HG03469 (cell line): ENCODE measurements at regions not wholly inside any gene's neighbourhood (a gene's known extent, or its start where the extent isn't known, plus 50 kb on each side); places are given as distances from the start of the nearest gene placed in this dataset.
"Not testable (repeated sequence)": the region's sequence is repeated elsewhere in the genome, so short reads cannot be mapped to it uniquely, and the experiment has no call there.

Experiments used
- ATAC-seq: cut with Tn5 transposase; IDR thresholded peaks from one replicate; pipeline ENCODE4 v1.9.1; 2021; ENCODE audit warnings: mild to moderate bottlenecking, moderate library complexity, moderate number of reproducible peaks; ENCODE audit not compliant: unreplicated experiment

DNA sequence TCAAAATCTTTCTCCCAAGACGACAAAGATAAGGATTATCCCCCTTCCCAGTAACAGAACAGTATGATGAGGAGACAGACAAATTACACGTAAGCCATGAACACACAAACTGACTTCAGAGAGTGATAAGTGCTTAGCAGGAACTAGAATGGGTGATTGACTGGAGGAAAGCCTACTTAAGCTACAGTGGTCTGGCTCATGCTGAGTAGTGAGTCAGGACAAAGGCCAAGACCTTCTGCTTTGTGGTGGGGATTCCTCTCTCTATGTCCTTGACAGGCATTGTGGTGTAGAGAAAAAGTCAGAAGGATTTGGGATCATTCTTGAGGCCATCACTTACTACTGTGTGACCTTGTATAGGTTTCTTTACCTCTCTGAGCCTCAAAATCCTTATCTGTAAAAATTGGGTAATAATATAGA, 381.9 kb upstream of the CCL2 start:
- no peak for ATAC-seq

GRCh38 chr17:33874617-33875060, 380.4 kb upstream of the CCL2 start:
- no peak for ATAC-seq

DNA sequence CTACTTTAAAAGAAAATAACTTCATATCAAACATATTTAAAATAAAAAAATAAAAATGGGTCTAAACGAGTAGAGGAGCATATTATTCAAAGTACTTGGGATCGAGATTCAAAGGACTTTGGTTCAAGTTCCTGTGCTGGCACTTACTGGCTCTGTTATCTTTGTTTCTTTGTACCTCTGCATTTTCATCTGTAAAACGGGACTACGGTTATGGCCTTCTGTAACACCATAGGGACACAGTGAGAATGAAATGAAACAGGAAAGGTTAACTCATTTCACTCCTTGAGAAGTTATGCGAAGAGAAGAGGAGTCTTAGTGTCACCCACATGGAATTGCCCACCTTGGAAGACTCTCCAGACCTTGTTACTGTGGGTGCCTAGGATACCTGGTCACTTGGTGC, 379.1 kb upstream of the CCL2 start:
- ATAC-seq: no peak

GRCh38 chr17:33882273-33882672, 372.8 kb upstream of the CCL2 start:
- ATAC-seq: not testable (repeated sequence)

DNA sequence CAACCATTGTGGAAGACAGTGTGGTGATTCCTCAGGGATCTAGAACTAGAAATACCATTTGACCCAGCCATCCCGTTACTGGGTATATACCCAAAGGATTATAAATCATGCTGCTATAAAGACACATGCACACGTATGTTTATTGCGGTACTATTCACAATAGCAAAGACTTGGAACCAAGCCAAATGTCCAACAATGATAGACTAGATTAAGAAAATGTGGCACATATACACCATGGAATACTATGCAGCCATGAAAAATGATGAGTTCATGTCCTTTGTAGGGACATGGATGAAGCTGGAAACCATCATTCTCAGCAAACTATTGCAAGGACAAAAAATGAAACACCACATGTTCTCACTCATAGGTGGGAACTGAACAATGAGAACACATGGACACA, 372.4 kb upstream of the CCL2 start:
- not testable (repeated sequence) for ATAC-seq

- no peak for ATAC-seq
These were observed 366.6 kb upstream of the CCL2 start for GRCh38 chr17:33888455-33888854.

GRCh38 chr17:33889040-33889439, 366.0 kb upstream of the CCL2 start:
- no peak for ATAC-seq

- ATAC-seq: no peak
These were observed 365.3 kb upstream of the CCL2 start for GRCh38 chr17:33889766-33890165.

GRCh38 chr17:33892717-33893591, 362.1 kb upstream of the CCL2 start:
- no peak for ATAC-seq

GRCh38 chr17:33895491-33895890, 359.6 kb upstream of the CCL2 start:
- ATAC-seq: no peak

GRCh38 chr17:33896263-33896662, 358.8 kb upstream of the CCL2 start:
- ATAC-seq: no peak

DNA sequence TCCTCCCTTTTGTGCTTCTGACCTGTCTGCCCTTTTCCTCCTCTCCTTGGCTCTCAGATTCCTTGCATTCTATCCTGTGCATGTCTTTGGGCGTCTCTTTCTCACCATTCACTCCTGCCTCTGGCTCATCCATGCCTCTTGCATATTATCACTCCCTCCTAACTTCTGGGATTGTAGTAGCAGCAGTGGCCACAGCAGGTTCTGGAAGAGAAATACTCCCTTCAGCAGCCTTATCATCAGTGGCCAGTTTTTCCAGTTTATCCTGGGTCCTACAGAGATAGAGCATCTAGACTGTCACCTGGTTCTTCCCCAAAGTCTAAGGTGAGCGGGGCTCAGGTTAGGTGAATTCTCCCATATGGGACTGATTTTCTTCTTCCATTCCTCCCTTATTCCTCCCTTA, 354.0 kb upstream of the CCL2 start:
- no peak for ATAC-seq

GRCh38 chr17:33902901-33903449, 352.1 kb upstream of the CCL2 start:
- no peak for ATAC-seq

DNA sequence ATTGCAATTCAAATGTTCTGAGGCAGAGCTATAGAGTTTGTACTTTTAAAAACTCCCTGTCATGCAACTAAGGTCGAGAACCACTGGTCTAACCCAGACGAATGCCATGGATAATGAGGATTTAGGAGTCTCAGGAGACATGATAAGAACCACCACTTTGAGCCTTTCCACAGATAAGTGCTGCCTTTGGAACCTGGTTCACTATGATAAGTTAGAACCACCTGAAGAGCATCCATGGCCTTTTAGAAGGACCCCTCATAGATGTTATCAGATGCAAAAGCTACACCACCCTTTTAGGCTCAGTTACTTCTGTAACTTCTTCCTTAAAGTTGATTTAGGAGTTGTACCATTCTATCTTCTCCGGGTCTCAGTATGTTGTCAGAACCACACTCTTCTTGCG, 350.6 kb upstream of the CCL2 start:
- ATAC-seq: no peak

- ATAC-seq: no peak
These were observed 349.7 kb upstream of the CCL2 start for GRCh38 chr17:33905338-33905800.

GRCh38 chr17:33908363-33909064, 346.6 kb upstream of the CCL2 start:
- no peak for ATAC-seq

- ATAC-seq: no peak
These were observed 344.8 kb upstream of the CCL2 start for GRCh38 chr17:33910200-33910857.

GRCh38 chr17:33914125-33914524, 341.0 kb upstream of the CCL2 start:
- no peak for ATAC-seq

- no peak for ATAC-seq
These were observed 332.1 kb upstream of the CCL2 start for GRCh38 chr17:33922971-33923370.

GRCh38 chr17:33924104-33924503, 331.0 kb upstream of the CCL2 start:
- no peak for ATAC-seq

DNA sequence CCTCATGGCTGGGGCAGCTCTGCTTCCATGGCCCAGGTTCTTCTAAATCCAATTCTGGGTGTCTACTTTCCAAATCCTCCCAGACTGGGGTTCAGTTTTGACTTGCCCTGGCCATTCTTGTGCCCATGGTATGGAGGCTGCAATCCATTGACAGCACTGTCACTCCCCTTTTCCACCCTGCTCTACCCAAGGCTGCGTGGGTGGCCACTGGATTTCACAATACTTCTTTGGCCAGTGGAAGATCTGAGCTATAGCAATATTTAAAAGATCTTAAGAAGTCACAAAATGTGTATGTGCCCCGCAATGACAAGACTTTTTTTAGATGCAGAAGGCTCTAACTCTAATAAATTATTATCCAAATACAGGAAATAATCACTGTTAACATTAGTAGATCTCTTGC, 329.4 kb upstream of the CCL2 start:
- ATAC-seq: no peak
